Activated T-helper 17 cell treated with anti-CD3 and anti-CD28 coated beads, Interleukin-2, amount 50 U/mL, for 72 hours (primary cell): ENCODE measurements at regions not wholly inside any gene's neighbourhood (a gene's known extent, or its start where the extent isn't known, plus 50 kb on each side); places are given as distances from the start of the nearest gene placed in this dataset.

ENCODE experiments used
- ATAC-seq: fragments of 150-1000 bp; cut with Tn5 transposase; replicated peaks from 2 replicates; pipeline ENCODE4 v1.10.0; 2021; ENCODE audit warnings: mild to moderate bottlenecking, moderate library complexity
- H3K27ac Mint-ChIP-seq: one replicate; pipeline ENCODE4 v1.8.0; 2022; ENCODE audit warnings: mixed read lengths
- H3K27me3 Mint-ChIP-seq: one replicate; pipeline ENCODE4 v1.8.0; 2022; ENCODE audit warnings: mixed read lengths
- H3K36me3 Mint-ChIP-seq: one replicate; pipeline ENCODE4 v1.8.0; 2022; ENCODE audit warnings: low read depth, mild to moderate bottlenecking, mixed read lengths
- H3K4me1 Mint-ChIP-seq: one replicate; pipeline ENCODE4 v1.8.0; 2022; ENCODE audit warnings: mixed read lengths
- H3K4me3 Mint-ChIP-seq: one replicate; pipeline ENCODE4 v1.8.0; 2022; ENCODE audit warnings: mild to moderate bottlenecking, mixed read lengths
- H3K9me3 Mint-ChIP-seq: one replicate; pipeline ENCODE4 v1.8.0; 2022; ENCODE audit warnings: mixed read lengths

GRCh38 chr10:29124864-29125263, 164.0 kb upstream of the LYZL1 start:
- ATAC-seq, result no peak
- Mint-ChIP-seq H3K27me3 (peaks cover 9% of the 10 kb centered on the region), H3K4me1 (no peaks in the 10 kb centered on the region), H3K4me3 (no peak overlapping the region), H3K36me3 (no peaks in the 10 kb centered on the region), H3K9me3 (no peaks in the 10 kb centered on the region), H3K27ac (no peak overlapping the region)

- H3K4me1 Mint-ChIP-seq, result no peaks in the 10 kb centered on the region
- H3K27me3 Mint-ChIP-seq, result peaks cover 15% of the 10 kb centered on the region
- H3K4me3 Mint-ChIP-seq, result no peak overlapping the region
- no peak for ATAC-seq
- H3K27ac Mint-ChIP-seq, result no peak overlapping the region
- no peaks in the 10 kb centered on the region for H3K36me3 Mint-ChIP-seq
- no peaks in the 10 kb centered on the region for H3K9me3 Mint-ChIP-seq
Observed at GRCh38 chr10:29127037-29127700, 161.7 kb upstream of the LYZL1 start.

- H3K27ac Mint-ChIP-seq, result no peak overlapping the region
- H3K36me3 Mint-ChIP-seq, result no peaks in the 10 kb centered on the region
- ATAC-seq, result no peak
Observed at GRCh38 chr10:29127731-29128130, 161.1 kb upstream of the LYZL1 start.

GRCh38 chr10:29130190-29130673, 158.6 kb upstream of the LYZL1 start:
- Mint-ChIP-seq H3K27ac (no peak overlapping the region), H3K9me3 (no peaks in the 10 kb centered on the region), H3K4me3 (no peak overlapping the region), H3K36me3 (no peaks in the 10 kb centered on the region), H3K4me1 (no peaks in the 10 kb centered on the region), H3K27me3 (peaks cover 22% of the 10 kb centered on the region)
- ATAC-seq, result no peak

More at GRCh38 chr10:29127731-29128130, 161.1 kb upstream of the LYZL1 start:
- no peaks in the 10 kb centered on the region for H3K9me3 Mint-ChIP-seq
- H3K4me1 Mint-ChIP-seq, result no peaks in the 10 kb centered on the region
- H3K4me3 Mint-ChIP-seq, result no peak overlapping the region
- H3K27me3 Mint-ChIP-seq, result peaks cover 19% of the 10 kb centered on the region

- H3K4me3 Mint-ChIP-seq, result no peak overlapping the region
- H3K4me1 Mint-ChIP-seq, result no peaks in the 10 kb centered on the region
- ATAC-seq, result no peak
- peaks cover 23% of the 10 kb centered on the region for H3K27me3 Mint-ChIP-seq
- H3K27ac Mint-ChIP-seq, result no peak overlapping the region
- no peaks in the 10 kb centered on the region for H3K9me3 Mint-ChIP-seq
- no peaks in the 10 kb centered on the region for H3K36me3 Mint-ChIP-seq
Observed at GRCh38 chr10:29131952-29132547, 156.8 kb upstream of the LYZL1 start.

- ATAC-seq, result no peak
- Mint-ChIP-seq H3K27me3 (peaks cover 23% of the 10 kb centered on the region), H3K36me3 (no peaks in the 10 kb centered on the region), H3K4me1 (no peaks in the 10 kb centered on the region), H3K9me3 (no peaks in the 10 kb centered on the region), H3K4me3 (no peak overlapping the region), H3K27ac (no peak overlapping the region)
Observed at GRCh38 chr10:29132551-29133111, 156.2 kb upstream of the LYZL1 start.

GRCh38 chr10:29135337-29135736, 153.5 kb upstream of the LYZL1 start:
- no peaks in the 10 kb centered on the region for H3K4me1 Mint-ChIP-seq
- H3K9me3 Mint-ChIP-seq, result no peaks in the 10 kb centered on the region
- ATAC-seq, result no peak
- no peaks in the 10 kb centered on the region for H3K36me3 Mint-ChIP-seq
- peaks cover 23% of the 10 kb centered on the region for H3K27me3 Mint-ChIP-seq
- H3K4me3 Mint-ChIP-seq, result no peak overlapping the region
- no peak overlapping the region for H3K27ac Mint-ChIP-seq

- H3K4me3 Mint-ChIP-seq, result no peak overlapping the region
- ATAC-seq, result no peak
- no peaks in the 10 kb centered on the region for H3K9me3 Mint-ChIP-seq
- H3K27me3 Mint-ChIP-seq, result peaks cover 27% of the 10 kb centered on the region
- no peaks in the 10 kb centered on the region for H3K4me1 Mint-ChIP-seq
- no peaks in the 10 kb centered on the region for H3K36me3 Mint-ChIP-seq
- no peak overlapping the region for H3K27ac Mint-ChIP-seq
Observed at GRCh38 chr10:29136411-29136810, 152.5 kb upstream of the LYZL1 start.

GRCh38 chr10:29140151-29140550, 148.7 kb upstream of the LYZL1 start:
- H3K36me3 Mint-ChIP-seq, result no peaks in the 10 kb centered on the region
- no peak for ATAC-seq
- peaks cover 24% of the 10 kb centered on the region for H3K27me3 Mint-ChIP-seq
- H3K4me3 Mint-ChIP-seq, result no peak overlapping the region
- H3K27ac Mint-ChIP-seq, result no peak overlapping the region
- H3K9me3 Mint-ChIP-seq, result no peaks in the 10 kb centered on the region
- H3K4me1 Mint-ChIP-seq, result no peaks in the 10 kb centered on the region

GRCh38 chr10:29140991-29141390, 147.9 kb upstream of the LYZL1 start:
- Mint-ChIP-seq H3K9me3 (no peaks in the 10 kb centered on the region), H3K27me3 (peaks cover 23% of the 10 kb centered on the region), H3K4me1 (no peaks in the 10 kb centered on the region), H3K4me3 (no peak overlapping the region), H3K36me3 (no peaks in the 10 kb centered on the region), H3K27ac (no peak overlapping the region)
- no peak for ATAC-seq

- ATAC-seq, result no peak
- no peaks in the 10 kb centered on the region for H3K36me3 Mint-ChIP-seq
- peaks cover 23% of the 10 kb centered on the region for H3K27me3 Mint-ChIP-seq
- H3K9me3 Mint-ChIP-seq, result no peaks in the 10 kb centered on the region
- H3K4me1 Mint-ChIP-seq, result no peaks in the 10 kb centered on the region
- H3K27ac Mint-ChIP-seq, result no peak overlapping the region
- H3K4me3 Mint-ChIP-seq, result no peak overlapping the region
Observed at GRCh38 chr10:29141761-29142160, 147.1 kb upstream of the LYZL1 start.

GRCh38 chr10:29142516-29143314, 146.2 kb upstream of the LYZL1 start:
- no peak for ATAC-seq
- no peaks in the 10 kb centered on the region for H3K9me3 Mint-ChIP-seq
- H3K27ac Mint-ChIP-seq, result no peak overlapping the region
- H3K4me1 Mint-ChIP-seq, result no peaks in the 10 kb centered on the region
- H3K27me3 Mint-ChIP-seq, result peaks cover 21% of the 10 kb centered on the region
- H3K36me3 Mint-ChIP-seq, result no peaks in the 10 kb centered on the region
- no peak overlapping the region for H3K4me3 Mint-ChIP-seq

- no peak for ATAC-seq
- no peaks in the 10 kb centered on the region for H3K9me3 Mint-ChIP-seq
- peaks cover 21% of the 10 kb centered on the region for H3K27me3 Mint-ChIP-seq
- H3K4me1 Mint-ChIP-seq, result no peaks in the 10 kb centered on the region
- no peak overlapping the region for H3K27ac Mint-ChIP-seq
- no peaks in the 10 kb centered on the region for H3K36me3 Mint-ChIP-seq
- no peak overlapping the region for H3K4me3 Mint-ChIP-seq
Observed at GRCh38 chr10:29144126-29144525, 144.7 kb upstream of the LYZL1 start.

- no peak overlapping the region for H3K27ac Mint-ChIP-seq
- no peak for ATAC-seq
- H3K36me3 Mint-ChIP-seq, result no peaks in the 10 kb centered on the region
- no peak overlapping the region for H3K4me3 Mint-ChIP-seq
- no peaks in the 10 kb centered on the region for H3K4me1 Mint-ChIP-seq
- peaks cover 17% of the 10 kb centered on the region for H3K27me3 Mint-ChIP-seq
- H3K9me3 Mint-ChIP-seq, result no peaks in the 10 kb centered on the region
Observed at GRCh38 chr10:29146311-29147100, 142.4 kb upstream of the LYZL1 start.
